H1 (cell line): ENCODE measurements at regions not wholly inside any gene's neighbourhood (a gene's known extent, or its start where the extent isn't known, plus 50 kb on each side); places are given as distances from the start of the nearest gene placed in this dataset.

ENCODE experiments used
- BCL11A ChIP-seq, 2 experiments: IDR thresholded peaks; one replicate each; pipeline ENCODE4 v1.6.1; 2011; ENCODE audit warnings: low read depth in 2 of 2, low read length in 2 of 2, mild to moderate bottlenecking in 2 of 2
- CEBPB ChIP-seq: IDR thresholded peaks from 2 replicates; pipeline ENCODE4 v1.6.1; 2012; ENCODE audit warnings: low read depth, low read length
- CHD1 ChIP-seq: IDR thresholded peaks from 2 replicates; pipeline ENCODE4 v1.6.1; 2012; ENCODE audit warnings: low read depth, low read length, improper control_type of control experiment
- CTCF ChIP-seq, 3 experiments: IDR thresholded peaks; 1 replicate in 2 of 3; 2 replicates in 1 of 3; pipeline versions ENCODE4 v1.5.1 to v1.6.1; 2011; ENCODE audit warnings: low read length in 3 of 3, mild to moderate bottlenecking in 3 of 3, inconsistent platforms in 2 of 3, low read depth in 1 of 3, moderate library complexity in 1 of 3; ENCODE audit not compliant: insufficient read depth in 1 of 3; ENCODE audit errors: control extremely low read depth in 1 of 3
- E2F6 ChIP-seq: IDR thresholded peaks from 2 replicates; pipeline ENCODE4 v1.6.1; 2012; ENCODE audit warnings: inconsistent platforms
- JUN ChIP-seq: IDR thresholded peaks from 2 replicates; pipeline ENCODE4 v1.6.1; 2011; ENCODE audit warnings: low read depth, mild to moderate bottlenecking, improper control_type of control experiment, low read length
- KDM1A ChIP-seq: fragments of 200-600, 300-600 bp; sonication (generic); IDR thresholded peaks from 2 replicates; pipeline ENCODE4 v1.7.1; 2016; ENCODE audit warnings: mild to moderate bottlenecking, low read length, borderline replicate concordance
- KDM5A ChIP-seq: fragments of 200-600 bp; IDR thresholded peaks from 2 replicates; pipeline ENCODE4 v1.7.1; 2012; ENCODE audit warnings: mild to moderate bottlenecking, low read length, inconsistent platforms, mixed read lengths
- POLR2A ChIP-seq, 2 experiments: IDR thresholded peaks; 1 replicate in 1 of 2; 2 replicates in 1 of 2; pipeline ENCODE4 v1.6.1; 2011; ENCODE audit warnings: low read depth in 2 of 2, low read length in 2 of 2, mild to moderate bottlenecking in 2 of 2; ENCODE audit errors: control extremely low read depth in 1 of 2
- RAD21 ChIP-seq, 2 experiments: IDR thresholded peaks in 1 of 2; conservative IDR thresholded peaks in 1 of 2; 2 replicates each; pipeline ENCODE4 v1.6.1; 2011; ENCODE audit warnings: low read depth in 2 of 2, low read length in 2 of 2, improper control_type of control experiment in 1 of 2, inconsistent platforms in 1 of 2, mild to moderate bottlenecking in 1 of 2, moderate library complexity in 1 of 2
- SP1 ChIP-seq: IDR thresholded peaks from 2 replicates; pipeline ENCODE4 v1.6.1; 2011; ENCODE audit warnings: low read depth, low read length
- TAF1 ChIP-seq: IDR thresholded peaks from 2 replicates; pipeline ENCODE4 v1.6.1; 2011; ENCODE audit warnings: mild to moderate bottlenecking, low read depth, low read length

- TF ChIP-seq KDM1A (no peak), CHD1 (no peak), CTCF (IDR thresholded peaks at IDR 0.05; ENCODE audit: control extremely low read depth in 1 of 3, insufficient read depth in 1 of 3, low read depth in 1 of 3, low read length in 3 of 3) (no peak), TAF1 (no peak), POLR2A (IDR thresholded peaks at IDR 0.05; ENCODE audit: control extremely low read depth in 1 of 2, low read depth in 2 of 2, low read length in 2 of 2) (no peak), BCL11A (IDR thresholded peaks at IDR 0.05; ENCODE audit: low read depth in 2 of 2, low read length in 2 of 2) (no peak), SP1 (no peak), JUN (no peak), E2F6 (no peak), CEBPB (no peak), RAD21 (IDR thresholded peaks at IDR 0.05 in 1 of 2, conservative IDR thresholded peaks at IDR 0.05 in 1 of 2; ENCODE audit: low read depth in 2 of 2, low read length in 2 of 2) (no peak), KDM5A (no peak)
These were observed 1160.8 kb upstream of the B3GALT2 start for GRCh38 chr1:194347200-194347599.
